GM06990 (cell line): ENCODE measurements at regions not wholly inside any gene's neighbourhood (a gene's known extent, or its start where the extent isn't known, plus 50 kb on each side); places are given as distances from the start of the nearest gene placed in this dataset.

Experiments used
- DNase-seq: peaks from one replicate; pipeline ENCODE4 v3.0.0-alpha.2; 2011; ENCODE audit not compliant: insufficient read length; ENCODE audit errors: extremely low read depth
- H3K27me3 ChIP-seq: replicated peaks from 2 replicates; pipeline ENCODE4 v1.6.0; 2011; ENCODE audit warnings: low read length; ENCODE audit not compliant: control insufficient read depth, insufficient read depth
- H3K36me3 ChIP-seq: 2 replicates; pipeline ENCODE4 v1.5.1; 2011; ENCODE audit warnings: low read length; ENCODE audit not compliant: control insufficient read depth, insufficient read depth
- H3K4me3 ChIP-seq: replicated peaks from 2 replicates; pipeline ENCODE4 v1.5.1; 2011; ENCODE audit warnings: low read depth, mild to moderate bottlenecking, control low read depth, low read length
- TF ChIP-seq, protein P1 (sequence below): IDR thresholded peaks from 2 replicates; pipeline ENCODE4 v1.5.1; 2011; ENCODE audit warnings: low read length, control low read depth, mild to moderate bottlenecking, inconsistent platforms; ENCODE audit not compliant: insufficient read depth, poor library complexity, severe bottlenecking

DNA sequence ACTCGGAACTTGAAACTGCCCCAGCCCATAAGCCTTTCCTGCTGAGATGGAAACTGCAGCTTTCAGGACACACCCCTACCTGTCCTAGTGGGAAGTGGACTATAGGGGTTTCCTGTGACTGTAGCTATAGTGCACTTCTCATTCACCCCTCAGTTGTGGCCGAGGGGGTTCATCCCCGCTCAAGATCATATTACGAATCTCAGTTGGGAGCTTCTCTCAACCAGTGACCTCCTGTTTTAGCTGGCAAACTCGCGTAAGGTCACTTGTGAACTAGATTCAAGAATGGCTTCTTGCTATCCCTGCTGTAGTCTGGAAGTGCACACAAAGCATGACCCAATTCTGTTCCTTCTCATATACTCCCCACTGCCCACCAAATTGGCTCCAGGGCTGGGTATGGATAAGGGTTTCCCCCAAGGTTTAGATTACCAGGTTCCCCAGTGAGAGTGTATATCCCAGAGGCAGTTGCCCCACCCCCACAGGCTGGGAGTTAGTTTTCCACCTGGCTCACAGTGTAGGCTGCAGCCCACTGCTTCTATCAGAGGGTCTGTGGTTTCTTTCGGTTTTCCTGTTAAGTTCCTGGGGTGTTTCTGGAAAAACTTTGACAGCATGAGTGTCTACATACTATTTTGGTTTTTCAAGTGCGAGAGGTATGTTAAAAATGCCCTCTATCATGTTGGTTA is 812.9 kb downstream of the JRKL start:
- DNase-seq = no peak
- no peaks in the 10 kb centered on the region for H3K36me3 ChIP-seq
- TF ChIP-seq, protein P1, sequence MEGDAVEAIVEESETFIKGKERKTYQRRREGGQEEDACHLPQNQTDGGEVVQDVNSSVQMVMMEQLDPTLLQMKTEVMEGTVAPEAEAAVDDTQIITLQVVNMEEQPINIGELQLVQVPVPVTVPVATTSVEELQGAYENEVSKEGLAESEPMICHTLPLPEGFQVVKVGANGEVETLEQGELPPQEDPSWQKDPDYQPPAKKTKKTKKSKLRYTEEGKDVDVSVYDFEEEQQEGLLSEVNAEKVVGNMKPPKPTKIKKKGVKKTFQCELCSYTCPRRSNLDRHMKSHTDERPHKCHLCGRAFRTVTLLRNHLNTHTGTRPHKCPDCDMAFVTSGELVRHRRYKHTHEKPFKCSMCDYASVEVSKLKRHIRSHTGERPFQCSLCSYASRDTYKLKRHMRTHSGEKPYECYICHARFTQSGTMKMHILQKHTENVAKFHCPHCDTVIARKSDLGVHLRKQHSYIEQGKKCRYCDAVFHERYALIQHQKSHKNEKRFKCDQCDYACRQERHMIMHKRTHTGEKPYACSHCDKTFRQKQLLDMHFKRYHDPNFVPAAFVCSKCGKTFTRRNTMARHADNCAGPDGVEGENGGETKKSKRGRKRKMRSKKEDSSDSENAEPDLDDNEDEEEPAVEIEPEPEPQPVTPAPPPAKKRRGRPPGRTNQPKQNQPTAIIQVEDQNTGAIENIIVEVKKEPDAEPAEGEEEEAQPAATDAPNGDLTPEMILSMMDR = no peak
- H3K4me3 ChIP-seq = no peak overlapping the region
- H3K27me3 ChIP-seq = no peaks in the 10 kb centered on the region

DNA sequence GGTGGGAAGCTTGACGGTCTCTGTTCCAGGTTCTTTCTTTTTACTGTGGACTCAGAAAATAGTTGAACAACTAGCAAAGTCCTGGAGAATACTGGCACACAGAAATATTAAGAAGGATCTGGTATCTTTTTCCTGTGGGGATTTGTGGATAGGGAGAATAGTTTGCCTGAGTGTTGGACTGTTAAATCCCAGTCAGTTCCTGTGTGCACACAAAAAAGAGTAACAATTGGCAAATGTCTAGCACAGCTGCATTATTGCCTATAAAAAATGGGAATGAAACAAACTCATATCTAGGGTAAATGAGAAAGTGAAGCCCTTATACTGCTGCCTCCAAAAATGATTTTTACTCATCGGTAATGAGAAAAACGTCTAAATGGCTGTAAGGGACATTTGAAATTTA is 828.2 kb downstream of the JRKL start:
- Histone ChIP-seq H3K27me3 (no peaks in the 10 kb centered on the region), H3K4me3 (no peak overlapping the region), H3K36me3 (no peaks in the 10 kb centered on the region)
- TF ChIP-seq, protein P1 = no peak
- no peak for DNase-seq

DNA sequence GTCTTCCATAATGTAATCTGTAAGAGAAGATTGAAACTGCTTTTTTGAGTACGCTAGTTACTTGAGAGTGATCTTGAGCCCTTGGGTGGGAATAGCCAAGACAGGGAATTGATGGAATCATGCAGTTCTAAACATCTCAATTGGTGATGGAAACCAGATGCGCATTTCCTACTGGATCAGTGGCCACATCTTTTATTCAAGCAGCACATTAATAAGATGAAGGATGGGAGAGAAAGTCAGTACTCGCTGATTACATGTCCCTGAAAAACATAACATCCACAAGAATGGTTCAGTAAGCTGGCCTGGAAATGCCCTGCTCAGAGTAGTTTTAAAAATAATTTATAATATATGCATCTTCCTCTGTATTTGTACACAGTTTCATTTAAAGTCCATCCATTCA is 833.8 kb downstream of the JRKL start:
- Histone ChIP-seq H3K36me3 (no peaks in the 10 kb centered on the region), H3K27me3 (no peaks in the 10 kb centered on the region), H3K4me3 (no peak overlapping the region)
- DNase-seq = no peak
- TF ChIP-seq, protein P1 = no peak

DNA sequence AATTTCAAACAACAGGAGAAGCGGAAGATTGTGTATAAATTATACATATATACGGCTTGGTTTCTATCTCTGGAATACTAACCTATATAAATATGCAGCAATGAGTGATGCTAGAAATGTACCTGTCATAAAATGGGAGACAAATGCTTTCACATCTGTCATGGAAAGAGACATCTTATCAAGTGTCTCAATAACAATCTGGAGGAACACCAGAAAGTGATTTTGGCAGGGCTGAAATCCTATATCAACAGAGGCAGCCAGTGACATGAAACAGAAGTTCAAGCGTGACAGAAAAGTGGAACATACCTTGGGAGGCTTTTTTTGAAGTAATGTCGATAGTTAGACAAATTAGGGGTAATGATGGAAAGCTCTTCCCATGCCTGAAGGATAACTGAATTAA is 834.6 kb downstream of the JRKL start:
- no peak overlapping the region for H3K4me3 ChIP-seq
- no peaks in the 10 kb centered on the region for H3K36me3 ChIP-seq
- TF ChIP-seq, protein P1 = no peak
- H3K27me3 ChIP-seq = no peaks in the 10 kb centered on the region
- DNase-seq = no peak

DNA sequence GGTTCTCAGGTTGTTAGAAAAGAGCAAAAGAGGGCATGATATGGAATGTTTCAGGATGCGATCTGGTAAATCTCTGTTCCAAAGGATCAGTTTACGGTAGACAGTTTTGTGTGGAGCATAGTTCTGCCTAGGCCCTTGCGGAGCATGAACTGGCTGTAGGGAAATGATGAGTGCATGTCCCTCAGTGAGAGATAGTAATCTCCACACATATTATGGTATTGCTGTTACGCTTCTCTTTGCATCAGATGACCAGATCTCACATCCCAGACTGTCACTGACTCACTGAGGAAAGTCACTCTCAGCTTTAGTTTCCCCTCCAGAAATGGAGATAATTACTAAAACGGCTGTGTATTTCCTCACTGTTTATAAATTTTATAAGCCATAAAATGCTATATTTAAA is 836.0 kb downstream of the JRKL start:
- H3K36me3 ChIP-seq = no peaks in the 10 kb centered on the region
- TF ChIP-seq, protein P1 = no peak
- DNase-seq = no peak

DNA sequence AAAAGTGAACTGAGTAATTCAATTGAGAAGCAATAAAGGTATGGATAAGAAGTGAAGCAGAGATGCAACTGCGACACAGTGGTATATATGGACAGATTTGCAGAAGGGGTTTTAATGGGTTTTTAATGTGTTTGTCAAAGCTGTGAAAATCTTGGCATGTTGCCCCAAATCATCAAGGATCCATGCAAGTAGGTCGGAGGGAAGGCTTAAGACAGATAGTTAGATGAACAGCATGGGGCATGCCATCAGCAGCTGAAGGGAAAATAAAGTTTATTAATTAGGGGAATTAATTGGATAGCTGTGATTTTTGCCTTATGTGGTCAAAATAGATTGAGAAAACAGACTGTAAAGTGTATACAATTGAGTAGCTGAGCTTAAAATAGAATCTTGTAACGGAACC is 840.1 kb downstream of the JRKL start:
- TF ChIP-seq, protein P1 = no peak
- Histone ChIP-seq H3K36me3 (no peaks in the 10 kb centered on the region), H3K27me3 (no peaks in the 10 kb centered on the region), H3K4me3 (no peak overlapping the region)
- DNase-seq = no peak

More for the DNA sequence above, 836.0 kb downstream of the JRKL start:
- Histone ChIP-seq H3K27me3 (no peaks in the 10 kb centered on the region), H3K4me3 (no peak overlapping the region)
